Epithelial cell of proximal tubule (primary cell): ENCODE measurements at regions not wholly inside any gene's neighbourhood (a gene's known extent, or its start where the extent isn't known, plus 50 kb on each side); places are given as distances from the start of the nearest gene placed in this dataset.

ENCODE experiments used
- DNase-seq: peaks from one replicate; pipeline ENCODE4 v3.0.0-alpha.2; 2011; ENCODE audit warnings: low read depth
- H3K4me3 ChIP-seq: 2 replicates; pipeline ENCODE4 v1.5.1; 2011; ENCODE audit warnings: low read depth, mild to moderate bottlenecking, low read length
- CTCF ChIP-seq: conservative IDR thresholded peaks from 2 replicates; pipeline ENCODE4 v1.5.1; 2012; ENCODE audit warnings: low read depth, mild to moderate bottlenecking, low read length

GRCh38 chr16:6918646-6919045 is 414.0 kb upstream of the RBFOX1 start:
- TF ChIP-seq CTCF, result no peak
- no peak for DNase-seq
- H3K4me3 ChIP-seq, result no peak overlapping the region

- no peak for TF ChIP-seq CTCF
Observed at GRCh38 chr16:6916946-6917345, 415.7 kb upstream of the RBFOX1 start.

GRCh38 chr16:6913566-6913965 is 419.1 kb upstream of the RBFOX1 start:
- DNase-seq, result no peak
- no peak for TF ChIP-seq CTCF
- no peak overlapping the region for H3K4me3 ChIP-seq

More at GRCh38 chr16:6916946-6917345, 415.7 kb upstream of the RBFOX1 start:
- no peak overlapping the region for H3K4me3 ChIP-seq
- no peak for DNase-seq

- no peak overlapping the region for H3K4me3 ChIP-seq
- DNase-seq, result no peak
- no peak for TF ChIP-seq CTCF
Observed at GRCh38 chr16:6910301-6910700, 422.3 kb upstream of the RBFOX1 start.

GRCh38 chr16:6905601-6906000 is 427.0 kb upstream of the RBFOX1 start:
- no peak for TF ChIP-seq CTCF
- DNase-seq, result no peak
- H3K4me3 ChIP-seq, result no peak overlapping the region

- DNase-seq, result no peak
- no peak overlapping the region for H3K4me3 ChIP-seq
- no peak for TF ChIP-seq CTCF
Observed at GRCh38 chr16:6903671-6904070, 429.0 kb upstream of the RBFOX1 start.

GRCh38 chr16:6898896-6899295 is 433.7 kb upstream of the RBFOX1 start:
- no peak overlapping the region for H3K4me3 ChIP-seq
- DNase-seq, result no peak
- no peak for TF ChIP-seq CTCF
